ENCODE measurements at regions not wholly inside any gene's neighbourhood (a gene's known extent, or its start where the extent isn't known, plus 50 kb on each side); places are given as distances from the start of the nearest gene placed in this dataset.

- Histone ChIP-seq H3K36me3 (ENCODE audit: control insufficient read depth, insufficient read depth, low read length) (no peaks in the 10 kb centered on the region), H3K4me3 (ENCODE audit: low read depth, low read length) (no peak overlapping the region), H3K27me3 (ENCODE audit: control insufficient read depth, insufficient read depth, low read length) (no peaks in the 10 kb centered on the region)
- no peak for DNase-seq (ENCODE audit: low read depth)
- no peak for TF ChIP-seq CTCF (IDR thresholded peaks at IDR 0.05; ENCODE audit: insufficient read depth, low read length, poor library complexity, severe bottlenecking)
Measured at GRCh38 chr6:121816361-121816760, 380.9 kb downstream of the GJA1 start.

GRCh38 chr6:121816906-121817540 is 381.6 kb downstream of the GJA1 start:
- Histone ChIP-seq H3K27me3 (ENCODE audit: control insufficient read depth, insufficient read depth, low read length) (no peaks in the 10 kb centered on the region), H3K36me3 (ENCODE audit: control insufficient read depth, insufficient read depth, low read length) (no peaks in the 10 kb centered on the region), H3K4me3 (ENCODE audit: low read depth, low read length) (no peak overlapping the region)
- no peak for DNase-seq (ENCODE audit: low read depth)
- no peak for TF ChIP-seq CTCF (IDR thresholded peaks at IDR 0.05; ENCODE audit: insufficient read depth, low read length, poor library complexity, severe bottlenecking)

- no peak for TF ChIP-seq CTCF (IDR thresholded peaks at IDR 0.05; ENCODE audit: insufficient read depth, low read length, poor library complexity, severe bottlenecking)
- Histone ChIP-seq H3K27me3 (ENCODE audit: control insufficient read depth, insufficient read depth, low read length) (no peaks in the 10 kb centered on the region), H3K4me3 (ENCODE audit: low read depth, low read length) (no peak overlapping the region), H3K36me3 (ENCODE audit: control insufficient read depth, insufficient read depth, low read length) (no peaks in the 10 kb centered on the region)
- peak; percentile 12 for DNase-seq (ENCODE audit: low read depth)
Measured at GRCh38 chr6:121823437-121823851, 388.0 kb downstream of the GJA1 start.

- H3K4me3 ChIP-seq (ENCODE audit: low read depth, low read length): no peak overlapping the region
- DNase-seq (ENCODE audit: low read depth): peak; percentile 96
- TF ChIP-seq CTCF (IDR thresholded peaks at IDR 0.05; ENCODE audit: insufficient read depth, low read length, poor library complexity, severe bottlenecking): no peak
- no peaks in the 10 kb centered on the region for H3K36me3 ChIP-seq (ENCODE audit: control insufficient read depth, insufficient read depth, low read length)
- H3K27me3 ChIP-seq (ENCODE audit: control insufficient read depth, insufficient read depth, low read length): no peaks in the 10 kb centered on the region
Measured at GRCh38 chr6:121826156-121826810, 390.8 kb downstream of the GJA1 start.

GRCh38 chr6:121828146-121828886 is 392.9 kb downstream of the GJA1 start:
- H3K4me3 ChIP-seq (ENCODE audit: low read depth, low read length): no peak overlapping the region
- no peaks in the 10 kb centered on the region for H3K36me3 ChIP-seq (ENCODE audit: control insufficient read depth, insufficient read depth, low read length)
- no peak for TF ChIP-seq CTCF (IDR thresholded peaks at IDR 0.05; ENCODE audit: insufficient read depth, low read length, poor library complexity, severe bottlenecking)
- no peaks in the 10 kb centered on the region for H3K27me3 ChIP-seq (ENCODE audit: control insufficient read depth, insufficient read depth, low read length)
- DNase-seq (ENCODE audit: low read depth): no peak

Measured in kidney epithelial cell (primary cell).